K562 (cell line): ENCODE measurements at regions not wholly inside any gene's neighbourhood (a gene's known extent, or its start where the extent isn't known, plus 50 kb on each side); places are given as distances from the start of the nearest gene placed in this dataset.

Experiments
- ATAC-seq: fragments of 200-7000 bp; cut with Tn5 transposase; 3 replicates; pipeline ENCODE4 v1.9.1; 2020; ENCODE audit warnings: moderate library complexity
- BruUV-seq: library from RNA; stranded (reverse); fragments of 400-500 nt; replicated peaks from 2 replicates; lab custom pipeline; 2021; lab: Mats Ljungman, UMichigan
- CTCF ChIA-PET: fragments of 300-600 bp; formaldehyde crosslinking; extraction: SDS; loops from one replicate; lab custom pipeline; 2021; ENCODE audit warnings: low intra/inter-chr PET ratio; lab: Yijun Ruan, JAX
- POLR2A ChIA-PET: fragments of 300-600, 350-650 bp; sonication (Branson Sonifier 250); formaldehyde crosslinking; extraction: SDS; loops from one replicate; lab custom pipeline; 2021; ENCODE audit warnings: antibody characterized with exemption, inconsistent platforms; lab: Yijun Ruan, JAX
- DNase-seq, 4 experiments: peaks; one replicate each; pipeline versions ENCODE4 v3.0.0 to v3.0.0-alpha.2; 2011 to 2018; ENCODE audit warnings: low spot score in 3 of 4, mixed read lengths in 3 of 4; ENCODE audit errors: extremely low read depth in 1 of 4
- FAIRE-seq: peaks from 2 replicates; lab custom pipeline; 2011; peaks lifted over from hg19 to GRCh38; lab: Jason Lieb, UNC
- H2AFZ ChIP-seq: 2 replicates; pipeline ENCODE4 v1.6.0; 2011; ENCODE audit warnings: low read depth, low read length, control low read depth, inconsistent platforms
- H3K27ac ChIP-seq: fragments of 200-600 bp; 3 replicates; pipeline ENCODE4 v1.8.0; 2011; ENCODE audit warnings: low read depth, mild to moderate bottlenecking, control low read depth, inconsistent platforms, low read length, moderate library complexity, mixed read lengths; ENCODE audit errors: extremely low read depth
- H3K27me3 ChIP-seq, 2 experiments: fragments of 300-600 bp in 1 of 2; 2 replicates in 1 of 2; 3 replicates in 1 of 2; pipeline versions ENCODE4 v1.6.0 to v1.8.0; 2011; ENCODE audit warnings: inconsistent platforms in 2 of 2, low read length in 2 of 2, mild to moderate bottlenecking in 1 of 2, mixed read lengths in 1 of 2, moderate library complexity in 1 of 2; ENCODE audit not compliant: control insufficient read depth in 2 of 2, insufficient read depth in 2 of 2
- H3K36me3 ChIP-seq: fragments of 300-600 bp; 3 replicates; pipeline ENCODE4 v1.8.0; 2011; ENCODE audit warnings: mild to moderate bottlenecking, low read length, inconsistent platforms; ENCODE audit not compliant: control insufficient read depth, insufficient read depth
- H3K4me1 ChIP-seq, 2 experiments: fragments of 200-600 bp in 1 of 2; replicated peaks in 1 of 2; 2 replicates in 1 of 2; 3 replicates in 1 of 2; pipeline versions ENCODE4 v1.5.1 to v1.8.0; 2011; ENCODE audit warnings: inconsistent platforms in 2 of 2, low read length in 2 of 2, mild to moderate bottlenecking in 1 of 2, mixed read lengths in 1 of 2, moderate library complexity in 1 of 2; ENCODE audit not compliant: control insufficient read depth in 2 of 2, insufficient read depth in 2 of 2
- H3K4me2 ChIP-seq: 2 replicates; pipeline ENCODE4 v1.6.1; 2011; ENCODE audit warnings: low read length, control low read depth, inconsistent platforms, mixed read lengths; ENCODE audit not compliant: insufficient read depth
- H3K4me3 ChIP-seq: fragments of 200-600 bp; sonication (generic), shearing (Covaris generic); 2 replicates; pipeline ENCODE4 v1.5.1; 2016; ENCODE audit warnings: control low read depth, inconsistent platforms
- H3K79me2 ChIP-seq: fragments of 200-600 bp; 3 replicates; pipeline ENCODE4 v1.8.0; 2011; ENCODE audit warnings: low read length, inconsistent platforms; ENCODE audit not compliant: control insufficient read depth, insufficient read depth
- H3K9ac ChIP-seq, 2 experiments: 2 replicates each; pipeline versions ENCODE4 v1.6.0 to v1.6.1; 2011; ENCODE audit warnings: low read depth in 2 of 2, low read length in 2 of 2, control low read depth in 1 of 2, inconsistent platforms in 1 of 2, mild to moderate bottlenecking in 1 of 2, mixed read lengths in 1 of 2; ENCODE audit not compliant: insufficient read depth in 1 of 2
- H3K9me1 ChIP-seq: one replicate; pipeline ENCODE4 v1.6.0; 2011; ENCODE audit warnings: inconsistent platforms, mild to moderate bottlenecking, low read length, moderate library complexity; ENCODE audit not compliant: control insufficient read depth, insufficient read depth
- H3K9me3 ChIP-seq: replicated peaks from 2 replicates; pipeline ENCODE4 v1.5.1; 2011; ENCODE audit warnings: low read depth, low read length, inconsistent platforms; ENCODE audit not compliant: control insufficient read depth, insufficient read depth
- H4K20me1 ChIP-seq: replicated peaks from 2 replicates; pipeline ENCODE4 v1.6.1; 2011; ENCODE audit warnings: low read length, inconsistent platforms, mixed read lengths; ENCODE audit not compliant: control insufficient read depth, insufficient read depth
- CBX8 ChIP-seq: fragments of 200-600 bp; sonication (generic); IDR thresholded peaks from 2 replicates; pipeline ENCODE4 v1.6.1; 2012; ENCODE audit warnings: borderline replicate concordance, mixed run types, low read depth, mild to moderate bottlenecking, moderate library complexity, mixed read lengths, low read length, control low read depth, inconsistent platforms; ENCODE audit not compliant: poor library complexity, severe bottlenecking; ENCODE audit errors: extremely low read depth
- CREBBP ChIP-seq: IDR thresholded peaks from one replicate; pipeline ENCODE4 v1.6.1; 2012; ENCODE audit warnings: low read depth, mild to moderate bottlenecking, control low read depth, inconsistent platforms, low read length
- ELK3 ChIP-seq: fragments of 450-650 bp; formaldehyde crosslinking; IDR thresholded peaks from 2 replicates; pipeline ENCODE4 v1.4.0; 2020; ENCODE audit warnings: mild to moderate bottlenecking
- GATAD2B ChIP-seq: fragments of 450-650 bp; IDR thresholded peaks from 2 replicates; pipeline ENCODE4 v1.6.1; 2017; ENCODE audit warnings: mild to moderate bottlenecking, borderline replicate concordance
- HMGXB4 ChIP-seq: sonication (generic); formaldehyde crosslinking; IDR thresholded peaks from 2 replicates; pipeline ENCODE4 v1.8.1; 2023; ENCODE audit warnings: mild to moderate bottlenecking, missing genetic modification reagents
- ILF3 ChIP-seq: fragments of 450-650 bp; IDR thresholded peaks from 2 replicates; pipeline ENCODE4 v1.6.1; 2018; ENCODE audit warnings: antibody characterized with exemption, mild to moderate bottlenecking, moderate library complexity, borderline replicate concordance
- KDM5B ChIP-seq: fragments of 200-600 bp; sonication (generic); IDR thresholded peaks from 2 replicates; pipeline ENCODE4 v1.6.1; 2012; ENCODE audit warnings: low read depth, mild to moderate bottlenecking, moderate library complexity, low read length, control low read depth, inconsistent platforms; ENCODE audit not compliant: insufficient replicate concordance
- L3MBTL2 ChIP-seq: fragments of 450-650 bp; IDR thresholded peaks from 2 replicates; pipeline ENCODE4 v1.6.1; 2016; ENCODE audit warnings: mild to moderate bottlenecking, moderate library complexity
- LARP7 ChIP-seq: fragments of 450-650 bp; IDR thresholded peaks from 2 replicates; pipeline ENCODE4 v1.6.1; 2016
- MEIS2 ChIP-seq: fragments of 450-650 bp; IDR thresholded peaks from 2 replicates; pipeline ENCODE4 v1.6.1; 2014; ENCODE audit warnings: mild to moderate bottlenecking; ENCODE audit not compliant: partially characterized antibody
- NFIC ChIP-seq: fragments of 450-650 bp; IDR thresholded peaks from 2 replicates; pipeline ENCODE4 v1.6.1; 2017; ENCODE audit warnings: mild to moderate bottlenecking, inconsistent platforms
- PTBP1 ChIP-seq: fragments of 200-400 bp; formaldehyde crosslinking; IDR thresholded peaks from 2 replicates; pipeline ENCODE4 v1.6.1; 2017; ENCODE audit warnings: low read depth, low read length
- PURB ChIP-seq: sonication (generic); formaldehyde crosslinking; IDR thresholded peaks from 2 replicates; pipeline ENCODE4 v1.9.0; 2021; ENCODE audit warnings: low read depth, mild to moderate bottlenecking, missing genetic modification reagents
- RAD51 ChIP-seq: fragments of 450-650 bp; IDR thresholded peaks from 2 replicates; pipeline ENCODE4 v1.7.1; 2016; ENCODE audit warnings: low read depth, mild to moderate bottlenecking, borderline replicate concordance
- SMAD4 ChIP-seq: fragments of 250-450 bp; sonication (Bioruptor Pico); conservative IDR thresholded peaks from 2 replicates; pipeline ENCODE4 v1.8.0; 2021; ENCODE audit warnings: inconsistent platforms, mild to moderate bottlenecking, moderate library complexity
- STAT5B ChIP-seq: fragments of 250-450 bp; sonication (Bioruptor Pico); IDR thresholded peaks from 2 replicates; pipeline ENCODE4 v1.8.0; 2021; ENCODE audit warnings: mild to moderate bottlenecking, inconsistent platforms
- ZNF23 ChIP-seq: fragments of 250-450 bp; sonication (Bioruptor Pico); IDR thresholded peaks from 2 replicates; pipeline ENCODE4 v1.4.0; 2020; ENCODE audit warnings: mild to moderate bottlenecking
- ZNF3 ChIP-seq: fragments of 250-450 bp; sonication (Bioruptor Pico); IDR thresholded peaks from 2 replicates; pipeline ENCODE4 v1.5.0; 2021; ENCODE audit warnings: mild to moderate bottlenecking, moderate library complexity
- ZNF586 ChIP-seq: fragments of 450-650 bp; formaldehyde crosslinking; conservative IDR thresholded peaks from 2 replicates; pipeline ENCODE4 v1.4.0; 2020; ENCODE audit warnings: mild to moderate bottlenecking, moderate library complexity
- ZNF644 ChIP-seq: fragments of 200-800 bp; sonication (Bioruptor generic); IDR thresholded peaks from 2 replicates; pipeline ENCODE4 v1.6.1; 2016; ENCODE audit warnings: low read depth, missing genetic modification characterization, missing compliant biosample characterization
- WGBS: fragments of 100-300 bp; shearing (Covaris generic); methylation state at CpG from one replicate; pipeline ENCODE4 v1.1.6; 2016; ENCODE audit warnings: low coverage, mixed read lengths; ENCODE audit not compliant: insufficient coverage; ENCODE audit errors: missing lambda C conversion rate; 5-methylcytosine and 5-hydroxymethylcytosine counted together
- in situ Hi-C: fragments of 300-500 bp; cut with MboI; formaldehyde crosslinking; loops from 4 replicates; pipeline ENCODE4 v1.15.0; 2018; ENCODE audit warnings: inconsistent platforms, mixed read lengths
- intact Hi-C: fragments of 100-400 bp; cut with micrococcal nuclease; formaldehyde crosslinking; loops from 2 replicates; pipeline ENCODE4 v1.14.2; 2022

- in situ Hi-C loops, result no loop called here
- intact Hi-C loops, result no loop called here
- H3K4me3 ChIP-seq, result no peak overlapping the region
- no peaks in the 10 kb centered on the region for H3K27me3 ChIP-seq
- no peak overlapping the region for H3K9ac ChIP-seq
- peaks cover 7 to 17% of the 10 kb centered on the region in 2 experiments; a peak in 4 of 5 replicates for H3K4me1 ChIP-seq
- H3K27ac ChIP-seq, result no peak overlapping the region
- no peaks in the 10 kb centered on the region for H3K79me2 ChIP-seq
- DNase-seq (no peak), FAIRE-seq (no peak), ATAC-seq (no peak)
- ChIA-PET POLR2A (no interaction called here), CTCF (no interaction called here)
- 21% methylated on average over 16 of the region's 16 CpGs for WGBS
- H3K9me1 ChIP-seq, result no peaks in the 10 kb centered on the region
- no peaks in the 10 kb centered on the region for H4K20me1 ChIP-seq
- BruUV-seq, result no TSS peak
- no peak for TF ChIP-seq ZNF644 (tag)
- TF ChIP-seq KDM5B, result no peak
- no peak for TF ChIP-seq CBX8
- no peak for TF ChIP-seq SMAD4 (CRISPR knock-in tag)
- TF ChIP-seq ELK3, result no peak
- no peak for TF ChIP-seq RAD51
- TF ChIP-seq NFIC, result no peak
- TF ChIP-seq MEIS2, result no peak
- TF ChIP-seq ZNF23 (CRISPR knock-in tag), result no peak
- TF ChIP-seq CREBBP, result no peak
- no peak for TF ChIP-seq PURB
- TF ChIP-seq PTBP1, result no peak
- TF ChIP-seq L3MBTL2, result no peak
- no peak for TF ChIP-seq LARP7
- TF ChIP-seq ZNF3, result no peak
- no peak for TF ChIP-seq GATAD2B
- TF ChIP-seq STAT5B (CRISPR knock-in tag), result no peak
- no peak for TF ChIP-seq ILF3
- TF ChIP-seq ZNF586 (CRISPR knock-in tag), result no peak
- no peak for TF ChIP-seq HMGXB4 (CRISPR knock-in tag)
- H3K9me3 ChIP-seq, result no peaks in the 10 kb centered on the region
- H3K36me3 ChIP-seq, result no peaks in the 10 kb centered on the region
- H2AFZ ChIP-seq, result peak overlapping the region; percentile 69
- peak overlapping the region; percentile 54; the same call in 1 of the 2 replicates for H3K4me2 ChIP-seq
Observed at GRCh38 chr4:14863418-14864364, 138.6 kb upstream of the CPEB2 start.
